ENCODE measurements at regions not wholly inside any gene's neighbourhood (a gene's known extent, or its start where the extent isn't known, plus 50 kb on each side); places are given as distances from the start of the nearest gene placed in this dataset.

DNA sequence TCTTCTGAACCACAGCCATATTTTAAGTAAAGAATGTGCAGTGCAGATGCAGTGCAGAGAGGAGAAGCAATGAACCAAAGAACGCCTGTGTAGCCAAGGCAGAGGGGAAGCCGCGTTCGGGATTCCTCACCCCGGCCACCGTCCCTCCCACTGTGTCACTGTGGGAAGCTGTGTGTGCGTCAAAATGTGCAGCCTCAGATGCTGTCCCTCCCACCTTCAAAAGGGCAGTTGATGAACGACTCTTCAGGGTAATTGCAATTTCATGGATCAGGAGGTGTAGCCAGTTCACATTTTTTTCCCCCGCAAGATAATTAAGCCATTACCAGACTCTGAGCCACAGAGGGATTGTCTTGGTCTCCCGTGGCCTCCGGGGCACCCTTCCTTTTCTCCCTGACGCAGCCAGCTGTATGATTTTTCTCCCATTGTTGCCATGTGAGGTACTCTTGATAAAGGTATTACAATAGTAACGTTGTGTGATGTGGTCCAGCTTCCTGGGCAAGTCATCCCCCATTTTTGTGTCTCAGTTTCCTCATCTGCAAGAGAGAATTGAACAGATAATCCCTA is 190.0 kb downstream of the FOXL1 start:
- intact Hi-C loops (cut with DNase I; ENCODE audit: low total_unique reads) = no loop called here
- Histone ChIP-seq H3K27me3 (no peaks in the 10 kb centered on the region), H3K4me1 (no peaks in the 10 kb centered on the region), H3K4me3 (no peak overlapping the region), H3K27ac (no peak overlapping the region), H3K9me3 (no peaks in the 10 kb centered on the region), H3K36me3 (ENCODE audit: low read depth, missing control alignments) (no peaks in the 10 kb centered on the region)
- TF ChIP-seq POLR2A (IDR thresholded peaks at IDR 0.05) = no peak
- TF ChIP-seq, protein P1, sequence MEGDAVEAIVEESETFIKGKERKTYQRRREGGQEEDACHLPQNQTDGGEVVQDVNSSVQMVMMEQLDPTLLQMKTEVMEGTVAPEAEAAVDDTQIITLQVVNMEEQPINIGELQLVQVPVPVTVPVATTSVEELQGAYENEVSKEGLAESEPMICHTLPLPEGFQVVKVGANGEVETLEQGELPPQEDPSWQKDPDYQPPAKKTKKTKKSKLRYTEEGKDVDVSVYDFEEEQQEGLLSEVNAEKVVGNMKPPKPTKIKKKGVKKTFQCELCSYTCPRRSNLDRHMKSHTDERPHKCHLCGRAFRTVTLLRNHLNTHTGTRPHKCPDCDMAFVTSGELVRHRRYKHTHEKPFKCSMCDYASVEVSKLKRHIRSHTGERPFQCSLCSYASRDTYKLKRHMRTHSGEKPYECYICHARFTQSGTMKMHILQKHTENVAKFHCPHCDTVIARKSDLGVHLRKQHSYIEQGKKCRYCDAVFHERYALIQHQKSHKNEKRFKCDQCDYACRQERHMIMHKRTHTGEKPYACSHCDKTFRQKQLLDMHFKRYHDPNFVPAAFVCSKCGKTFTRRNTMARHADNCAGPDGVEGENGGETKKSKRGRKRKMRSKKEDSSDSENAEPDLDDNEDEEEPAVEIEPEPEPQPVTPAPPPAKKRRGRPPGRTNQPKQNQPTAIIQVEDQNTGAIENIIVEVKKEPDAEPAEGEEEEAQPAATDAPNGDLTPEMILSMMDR (IDR thresholded peaks at IDR 0.05) = no peak
- DNase-seq = no peak
- 57 to 63% methylated on average over 13 of the region's 13 CpGs for WGBS, 2 donors

DNA sequence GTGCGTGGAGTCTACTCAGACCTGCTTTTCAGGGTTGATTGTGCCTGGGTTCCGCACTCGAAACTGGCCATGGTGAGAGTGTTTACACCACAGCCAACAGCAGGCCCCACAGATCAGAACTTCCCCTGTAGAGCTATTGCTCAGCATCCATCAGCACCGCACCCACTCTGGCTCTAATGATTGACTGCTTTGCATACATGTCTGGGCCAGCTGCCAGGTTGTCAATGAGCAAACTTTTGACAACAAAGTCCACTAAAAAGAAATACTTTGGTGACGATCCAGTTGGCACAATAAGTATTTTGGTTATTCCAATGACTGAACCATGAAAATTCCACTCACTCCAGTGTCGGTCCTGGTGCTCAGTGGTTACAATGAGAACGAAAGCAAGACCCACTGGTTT is 190.7 kb downstream of the FOXL1 start:
- DNase-seq = no peak
- Histone ChIP-seq H3K4me3 (no peak overlapping the region), H3K27ac (no peak overlapping the region), H3K9me3 (no peaks in the 10 kb centered on the region), H3K36me3 (ENCODE audit: low read depth, missing control alignments) (no peaks in the 10 kb centered on the region), H3K27me3 (no peaks in the 10 kb centered on the region), H3K4me1 (no peaks in the 10 kb centered on the region)
- intact Hi-C loops (cut with DNase I; ENCODE audit: low total_unique reads) = no loop called here
- 87 to 95% methylated on average over 7 of the region's 7 CpGs for WGBS, 2 donors
- TF ChIP-seq, protein P1 (IDR thresholded peaks at IDR 0.05) = no peak
- TF ChIP-seq POLR2A (IDR thresholded peaks at IDR 0.05) = no peak

DNA sequence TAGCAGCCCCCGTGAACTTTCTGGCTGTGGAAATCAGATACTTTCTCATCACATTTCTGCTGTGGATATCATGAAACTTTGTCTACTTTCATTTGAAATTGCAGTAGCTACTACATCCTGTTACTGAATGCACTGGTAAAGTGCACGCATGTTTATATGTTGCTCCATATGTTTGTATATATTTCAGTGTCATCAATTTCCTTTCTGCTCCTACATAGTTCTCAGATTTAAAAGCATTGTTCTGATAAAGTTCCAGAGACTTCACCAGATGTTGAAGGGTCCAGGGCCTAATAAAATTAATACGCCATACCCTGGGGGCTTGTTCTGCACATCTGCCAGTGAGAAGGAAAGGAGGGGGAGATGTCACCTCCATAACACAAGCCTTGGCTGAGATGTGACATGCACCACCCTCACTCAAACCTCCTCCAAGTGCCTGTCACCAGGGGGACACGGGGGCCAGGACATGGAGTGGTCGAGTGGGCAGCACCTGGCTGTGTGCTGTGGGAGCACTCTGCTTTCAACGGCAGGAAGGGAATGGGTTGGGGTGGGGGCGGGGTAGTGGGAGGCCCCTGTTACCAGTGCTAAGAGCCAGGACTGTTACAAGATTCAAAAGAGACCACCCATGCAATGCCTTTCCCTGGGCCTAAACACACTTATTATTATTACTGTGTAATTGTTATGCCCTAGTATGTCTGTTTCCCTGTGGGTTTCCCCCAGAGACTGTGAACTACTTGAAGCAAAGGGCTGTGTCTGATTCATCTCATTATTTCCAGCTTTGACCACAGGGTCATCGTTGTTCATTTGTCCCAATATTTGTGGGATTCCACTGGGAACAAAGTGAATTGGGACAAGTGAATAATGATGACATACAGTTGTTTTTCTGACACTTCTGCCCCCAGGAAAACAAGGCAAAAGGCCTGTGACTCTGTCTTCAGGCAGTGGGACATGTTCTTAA is 193.4 kb downstream of the FOXL1 start:
- no peak for TF ChIP-seq POLR2A (IDR thresholded peaks at IDR 0.05)
- TF ChIP-seq, protein P1 (IDR thresholded peaks at IDR 0.05) = no peak
- WGBS, 2 donors = 75 to 88% methylated on average over 4 to 8 of the region's 8 CpGs
- Histone ChIP-seq H3K9me3 (no peaks in the 10 kb centered on the region), H3K4me3 (no peak overlapping the region), H3K27me3 (no peaks in the 10 kb centered on the region), H3K4me1 (no peaks in the 10 kb centered on the region), H3K36me3 (ENCODE audit: low read depth, missing control alignments) (no peaks in the 10 kb centered on the region), H3K27ac (no peak overlapping the region)
- intact Hi-C loops (cut with DNase I; ENCODE audit: low total_unique reads) = no loop called here
- DNase-seq = no peak

DNA sequence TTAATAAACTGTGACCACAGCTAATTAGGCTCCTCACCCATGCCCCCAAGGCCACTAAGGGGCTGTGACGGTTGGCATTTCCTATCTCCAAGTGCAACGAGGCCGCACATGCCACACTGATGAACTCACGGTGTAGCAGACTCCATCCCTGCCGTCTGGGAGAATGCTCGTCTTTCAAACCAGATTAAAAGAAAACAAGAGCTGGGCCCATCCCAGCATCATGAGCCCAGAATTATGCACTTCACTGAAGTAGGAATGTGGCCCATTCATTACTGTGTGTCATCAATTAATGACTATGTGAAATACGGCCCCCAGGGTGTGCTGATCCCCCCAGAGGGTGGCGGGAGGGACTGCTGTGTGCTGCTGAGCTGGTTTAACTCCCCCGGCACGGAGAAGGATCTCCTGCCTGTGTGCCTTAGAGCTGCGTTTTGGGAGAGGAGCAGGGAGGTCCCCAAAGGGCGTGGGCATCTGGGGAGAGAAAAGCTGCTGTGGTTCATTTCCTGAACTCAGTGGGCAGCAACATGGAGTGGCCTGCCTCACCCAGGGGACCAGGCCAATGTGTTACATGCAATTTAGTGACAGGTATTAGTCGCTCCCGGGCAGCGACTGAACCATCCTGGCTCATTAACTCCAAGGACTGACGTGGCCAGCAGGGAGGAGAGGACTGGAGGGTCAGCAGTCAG is 194.5 kb downstream of the FOXL1 start:
- Histone ChIP-seq H3K27ac (no peak overlapping the region), H3K4me1 (no peaks in the 10 kb centered on the region), H3K9me3 (no peaks in the 10 kb centered on the region), H3K27me3 (no peaks in the 10 kb centered on the region), H3K4me3 (no peak overlapping the region), H3K36me3 (ENCODE audit: low read depth, missing control alignments) (no peaks in the 10 kb centered on the region)
- TF ChIP-seq, protein P1 (IDR thresholded peaks at IDR 0.05) = no peak
- no peak for TF ChIP-seq POLR2A (IDR thresholded peaks at IDR 0.05)
- 72 to 81% methylated on average over 8 to 16 of the region's 16 CpGs for WGBS, 2 donors
- no peak for DNase-seq
- intact Hi-C loops (cut with DNase I; ENCODE audit: low total_unique reads) = no loop called here
